ENCODE measurements at regions not wholly inside any gene's neighbourhood (a gene's known extent, or its start where the extent isn't known, plus 50 kb on each side); places are given as distances from the start of the nearest gene placed in this dataset.

- TF ChIP-seq EZH2 (IDR thresholded peaks at IDR 0.05; ENCODE audit: borderline replicate concordance) (no peak), EZH2phosphoT487 (IDR thresholded peaks at IDR 0.05; ENCODE audit: low read depth, severe bottlenecking, unreplicated experiment) (no peak)
- TF ChIP-seq, protein P1, sequence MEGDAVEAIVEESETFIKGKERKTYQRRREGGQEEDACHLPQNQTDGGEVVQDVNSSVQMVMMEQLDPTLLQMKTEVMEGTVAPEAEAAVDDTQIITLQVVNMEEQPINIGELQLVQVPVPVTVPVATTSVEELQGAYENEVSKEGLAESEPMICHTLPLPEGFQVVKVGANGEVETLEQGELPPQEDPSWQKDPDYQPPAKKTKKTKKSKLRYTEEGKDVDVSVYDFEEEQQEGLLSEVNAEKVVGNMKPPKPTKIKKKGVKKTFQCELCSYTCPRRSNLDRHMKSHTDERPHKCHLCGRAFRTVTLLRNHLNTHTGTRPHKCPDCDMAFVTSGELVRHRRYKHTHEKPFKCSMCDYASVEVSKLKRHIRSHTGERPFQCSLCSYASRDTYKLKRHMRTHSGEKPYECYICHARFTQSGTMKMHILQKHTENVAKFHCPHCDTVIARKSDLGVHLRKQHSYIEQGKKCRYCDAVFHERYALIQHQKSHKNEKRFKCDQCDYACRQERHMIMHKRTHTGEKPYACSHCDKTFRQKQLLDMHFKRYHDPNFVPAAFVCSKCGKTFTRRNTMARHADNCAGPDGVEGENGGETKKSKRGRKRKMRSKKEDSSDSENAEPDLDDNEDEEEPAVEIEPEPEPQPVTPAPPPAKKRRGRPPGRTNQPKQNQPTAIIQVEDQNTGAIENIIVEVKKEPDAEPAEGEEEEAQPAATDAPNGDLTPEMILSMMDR (IDR thresholded peaks at IDR 0.05; ENCODE audit: poor library complexity), result no peak
- Histone ChIP-seq H3K36me3 (replicated peaks; ENCODE audit: insufficient read depth, low read depth) (no peaks in the 10 kb centered on the region), H3K9me2 (replicated peaks; ENCODE audit: insufficient read depth) (no peaks in the 10 kb centered on the region), H2AFZ (no peak overlapping the region), H3K79me2 (no peaks in the 10 kb centered on the region), H4K20me1 (ENCODE audit: insufficient read depth, poor library complexity, severe bottlenecking) (no peaks in the 10 kb centered on the region), H3K27ac (peak overlapping the region; percentile 72), H3K4me3 (no peak overlapping the region), H3K27me3 (no peaks in the 10 kb centered on the region), H3K9me3 (ENCODE audit: low read depth) (no peaks in the 10 kb centered on the region), H3K4me2 (no peak overlapping the region), H3K4me1 (ENCODE audit: insufficient read depth) (peaks cover 33% of the 10 kb centered on the region)
- WGBS (ENCODE audit: low lambda C conversion rate, missing lambda C conversion rate), result 92% methylated on average over 5 of the region's 5 CpGs
- DNase-seq (ENCODE audit: low spot score), result no peak
Measured at GRCh38 chr2:42965910-42966309, 173.5 kb upstream of the HAAO start.

- WGBS (ENCODE audit: low lambda C conversion rate, missing lambda C conversion rate), result 95% methylated on average over 4 of the region's 4 CpGs
- H3K4me2 ChIP-seq, result no peak overlapping the region
- no peaks in the 10 kb centered on the region for H3K36me3 ChIP-seq (replicated peaks; ENCODE audit: insufficient read depth, low read depth)
- peak overlapping the region; percentile 72 for H3K27ac ChIP-seq
- H3K79me2 ChIP-seq, result no peaks in the 10 kb centered on the region
- H3K9me3 ChIP-seq (ENCODE audit: low read depth), result no peaks in the 10 kb centered on the region
- H2AFZ ChIP-seq, result no peak overlapping the region
- no peak for TF ChIP-seq EZH2phosphoT487 (IDR thresholded peaks at IDR 0.05; ENCODE audit: low read depth, severe bottlenecking, unreplicated experiment)
- no peak for TF ChIP-seq EZH2 (IDR thresholded peaks at IDR 0.05; ENCODE audit: borderline replicate concordance)
- TF ChIP-seq, protein P1 (IDR thresholded peaks at IDR 0.05; ENCODE audit: poor library complexity), result no peak
- DNase-seq (ENCODE audit: low spot score), result no peak
- H3K4me1 ChIP-seq (ENCODE audit: insufficient read depth), result peaks cover 41% of the 10 kb centered on the region
- no peaks in the 10 kb centered on the region for H4K20me1 ChIP-seq (ENCODE audit: insufficient read depth, poor library complexity, severe bottlenecking)
- H3K9me2 ChIP-seq (replicated peaks; ENCODE audit: insufficient read depth), result no peaks in the 10 kb centered on the region
- H3K27me3 ChIP-seq, result no peaks in the 10 kb centered on the region
- H3K4me3 ChIP-seq, result no peak overlapping the region
Measured at GRCh38 chr2:42965196-42965595, 172.8 kb upstream of the HAAO start.

GRCh38 chr2:42964439-42965083, 172.2 kb upstream of the HAAO start:
- H3K4me2 ChIP-seq, result no peak overlapping the region
- peak; percentile 61 for DNase-seq (ENCODE audit: low spot score)

More at GRCh38 chr2:42964439-42965083, 172.2 kb upstream of the HAAO start:
- no peaks in the 10 kb centered on the region for H3K27me3 ChIP-seq
- no peak overlapping the region for H2AFZ ChIP-seq
- 66% methylated on average over 6 of the region's 6 CpGs for WGBS (ENCODE audit: low lambda C conversion rate, missing lambda C conversion rate)
- peaks cover 45% of the 10 kb centered on the region for H3K4me1 ChIP-seq (ENCODE audit: insufficient read depth)
- no peaks in the 10 kb centered on the region for H4K20me1 ChIP-seq (ENCODE audit: insufficient read depth, poor library complexity, severe bottlenecking)
- TF ChIP-seq EZH2phosphoT487 (IDR thresholded peaks at IDR 0.05; ENCODE audit: low read depth, severe bottlenecking, unreplicated experiment) (no peak), EZH2 (IDR thresholded peaks at IDR 0.05; ENCODE audit: borderline replicate concordance) (no peak)
- TF ChIP-seq, protein P1 (IDR thresholded peaks at IDR 0.05; ENCODE audit: poor library complexity), result no peak
- no peak overlapping the region for H3K4me3 ChIP-seq
- peak overlapping the region; percentile 72 for H3K27ac ChIP-seq
- no peaks in the 10 kb centered on the region for H3K79me2 ChIP-seq
- no peaks in the 10 kb centered on the region for H3K36me3 ChIP-seq (replicated peaks; ENCODE audit: insufficient read depth, low read depth)
- H3K9me3 ChIP-seq (ENCODE audit: low read depth), result no peaks in the 10 kb centered on the region
- H3K9me2 ChIP-seq (replicated peaks; ENCODE audit: insufficient read depth), result no peaks in the 10 kb centered on the region
